T-helper 2 cell treated with Interferon-gamma antibody and Interleukin-4, amounts not matched to agents 100 ng/mL and 5 ng/mL, for 36 hours (primary cell): ENCODE measurements at regions not wholly inside any gene's neighbourhood (a gene's known extent, or its start where the extent isn't known, plus 50 kb on each side); places are given as distances from the start of the nearest gene placed in this dataset.

Source experiments
- intact Hi-C: fragments of 100-400 bp; cut with micrococcal nuclease; formaldehyde crosslinking; loops from one replicate; pipeline ENCODE4 v1.15.1; 2023

GRCh38 chr9:97747201-97747965 lies 50.2 kb upstream of the XPA start:
- intact Hi-C loops, result no loop called here

- intact Hi-C loops, result no loop called here
These were observed 51.4 kb upstream of the XPA start for GRCh38 chr9:97748525-97748924.

GRCh38 chr9:97749928-97750327 lies 52.8 kb upstream of the XPA start:
- intact Hi-C loops, result no loop called here

GRCh38 chr9:97751531-97751930 lies 54.4 kb upstream of the XPA start:
- intact Hi-C loops, result no loop called here

- intact Hi-C loops, result no loop called here
These were observed 55.1 kb upstream of the XPA start for GRCh38 chr9:97752274-97752673.

- intact Hi-C loops, result no loop called here
These were observed 56.2 kb upstream of the XPA start for GRCh38 chr9:97753364-97753763.

GRCh38 chr9:97753975-97754374 lies 56.8 kb upstream of the XPA start:
- intact Hi-C loops, result no loop called here

GRCh38 chr9:97755618-97756267 lies 58.6 kb upstream of the XPA start:
- intact Hi-C loops, result no loop called here

GRCh38 chr9:97756991-97757390 lies 59.9 kb upstream of the XPA start:
- intact Hi-C loops, result no loop called here

- intact Hi-C loops, result no loop called here
These were observed 61.3 kb upstream of the XPA start for GRCh38 chr9:97758334-97758916.

- intact Hi-C loops, result no loop called here
These were observed 62.6 kb upstream of the XPA start for GRCh38 chr9:97759581-97760288.

GRCh38 chr9:97761056-97761598 lies 64.0 kb upstream of the XPA start:
- intact Hi-C loops, result no loop called here

GRCh38 chr9:97761879-97762278 lies 64.7 kb upstream of the XPA start:
- intact Hi-C loops, result no loop called here

- intact Hi-C loops, result no loop called here
These were observed 66.7 kb upstream of the XPA start for GRCh38 chr9:97763874-97764273.

- intact Hi-C loops, result no loop called here
These were observed 69.0 kb upstream of the XPA start for GRCh38 chr9:97766092-97766491.

GRCh38 chr9:97766610-97767009 lies 69.5 kb upstream of the XPA start:
- intact Hi-C loops, result no loop called here

GRCh38 chr9:97767891-97768290 lies 70.8 kb upstream of the XPA start:
- intact Hi-C loops, result no loop called here

- intact Hi-C loops, result no loop called here
These were observed 71.6 kb upstream of the XPA start for GRCh38 chr9:97768746-97769145.

GRCh38 chr9:97769208-97769607 lies 72.1 kb upstream of the XPA start:
- intact Hi-C loops, result no loop called here

- intact Hi-C loops, result no loop called here
These were observed 73.8 kb upstream of the XPA start for GRCh38 chr9:97770808-97771372.

- intact Hi-C loops, result no loop called here
These were observed 74.5 kb upstream of the XPA start for GRCh38 chr9:97771641-97772040.

GRCh38 chr9:97772145-97772544 lies 75.0 kb upstream of the XPA start:
- intact Hi-C loops, result no loop called here
